MG63 (cell line): ENCODE measurements at regions not wholly inside any gene's neighbourhood (a gene's known extent, or its start where the extent isn't known, plus 50 kb on each side); places are given as distances from the start of the nearest gene placed in this dataset.
A peak's percentile ranks its signal among the peaks of the same experiment; 100 is the strongest.
"Not testable (repeated sequence)": the region's sequence is repeated elsewhere in the genome, so short reads cannot be mapped to it uniquely, and the experiment has no call there.

Source experiments
- DNase-seq: peaks from one replicate; pipeline ENCODE4 v3.0.0-alpha.2; 2020
- H3K27me3 ChIP-seq: fragments of 250-450 bp; sonication (Bioruptor Pico); 2 replicates; pipeline ENCODE4 v1.5.1; 2020; ENCODE audit warnings: mild to moderate bottlenecking, moderate library complexity
- H3K36me3 ChIP-seq: fragments of 250-450 bp; sonication (Bioruptor Pico); 2 replicates; pipeline ENCODE4 v1.5.1; 2020; ENCODE audit warnings: mild to moderate bottlenecking, moderate library complexity
- H3K4me3 ChIP-seq: fragments of 250-450 bp; sonication (Bioruptor Pico); 2 replicates; pipeline ENCODE4 v1.5.1; 2020; ENCODE audit warnings: mild to moderate bottlenecking, moderate library complexity
- H3K9me3 ChIP-seq: fragments of 250-450 bp; sonication (Bioruptor Pico); 2 replicates; pipeline ENCODE4 v1.5.1; 2020; ENCODE audit warnings: mild to moderate bottlenecking, moderate library complexity

GRCh38 chr12:111242184-111242583 is 126.7 kb downstream of the PHETA1 start:
- H3K4me3 ChIP-seq = no peak overlapping the region
- DNase-seq = no peak
- H3K27me3 ChIP-seq = no peaks in the 10 kb centered on the region; the same call in 1 of the 2 replicates
- H3K9me3 ChIP-seq = no peaks in the 10 kb centered on the region
- no peaks in the 10 kb centered on the region for H3K36me3 ChIP-seq

DNA sequence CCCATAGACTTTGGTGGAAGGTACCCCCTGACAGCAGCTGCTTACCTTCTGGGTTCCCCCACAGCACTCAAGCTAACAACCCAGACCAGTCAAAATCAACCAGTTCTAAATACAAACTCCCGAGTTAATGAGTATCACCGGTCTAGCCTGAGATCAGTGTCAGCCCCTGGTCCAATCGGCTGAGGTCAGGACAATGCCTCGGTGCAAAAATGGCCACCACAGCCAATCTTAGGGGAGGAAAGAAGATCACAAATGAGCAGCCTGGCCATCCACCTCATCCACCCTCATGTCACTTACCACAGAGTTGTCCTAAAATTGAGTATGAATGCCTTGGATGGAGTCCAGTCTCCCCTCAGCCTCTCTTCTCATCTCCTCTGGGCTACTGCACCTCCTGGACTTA is 128.5 kb downstream of the PHETA1 start:
- no peak for DNase-seq
- Histone ChIP-seq H3K27me3 (no peaks in the 10 kb centered on the region; the same call in 1 of the 2 replicates), H3K4me3 (no peak overlapping the region), H3K9me3 (no peaks in the 10 kb centered on the region), H3K36me3 (no peaks in the 10 kb centered on the region)

DNA sequence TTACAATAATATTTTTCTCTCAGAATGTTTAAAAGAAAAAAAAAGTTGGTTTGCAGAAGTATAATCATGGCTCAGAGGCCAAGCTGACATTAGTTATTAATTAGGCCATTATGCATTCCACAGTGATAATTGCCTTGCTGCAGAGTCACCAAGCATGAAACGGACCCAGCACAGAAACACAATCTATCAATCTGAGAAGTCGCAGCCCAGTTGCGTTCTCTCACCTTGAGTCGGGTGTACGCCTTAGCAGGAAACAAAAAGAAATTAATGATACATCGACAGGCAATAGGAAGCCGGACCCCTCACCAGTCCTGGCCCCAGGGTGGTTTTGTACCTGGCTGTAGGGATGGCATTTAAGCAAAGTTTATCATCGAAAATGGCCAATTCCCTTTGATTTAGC is 129.7 kb downstream of the PHETA1 start:
- DNase-seq = no peak
- no peaks in the 10 kb centered on the region; the same call in 1 of the 2 replicates for H3K27me3 ChIP-seq
- no peak overlapping the region for H3K4me3 ChIP-seq
- no peaks in the 10 kb centered on the region for H3K36me3 ChIP-seq
- no peaks in the 10 kb centered on the region for H3K9me3 ChIP-seq

GRCh38 chr12:111238075-111238734 is 130.7 kb downstream of the PHETA1 start:
- DNase-seq = no peak
- no peaks in the 10 kb centered on the region; the same call in 1 of the 2 replicates for H3K27me3 ChIP-seq
- H3K36me3 ChIP-seq = no peaks in the 10 kb centered on the region
- H3K4me3 ChIP-seq = no peak overlapping the region
- H3K9me3 ChIP-seq = no peaks in the 10 kb centered on the region

- not testable (repeated sequence) for DNase-seq, H3K4me3 ChIP-seq, H3K9me3 ChIP-seq, H3K27me3 ChIP-seq, H3K36me3 ChIP-seq
These were observed 134.4 kb downstream of the PHETA1 start for GRCh38 chr12:111234491-111234890.

- no peaks in the 10 kb centered on the region for H3K27me3 ChIP-seq
These were observed 135.1 kb downstream of the PHETA1 start for GRCh38 chr12:111233786-111234185.

GRCh38 chr12:111230649-111231048 is 138.2 kb downstream of the PHETA1 start:
- Histone ChIP-seq H3K4me3 (no peak overlapping the region), H3K9me3 (no peaks in the 10 kb centered on the region), H3K27me3 (no peaks in the 10 kb centered on the region), H3K36me3 (no peaks in the 10 kb centered on the region)
- no peak for DNase-seq

More at GRCh38 chr12:111233786-111234185, 135.1 kb downstream of the PHETA1 start:
- no peak overlapping the region for H3K4me3 ChIP-seq
- H3K9me3 ChIP-seq = no peaks in the 10 kb centered on the region
- DNase-seq = no peak
- no peaks in the 10 kb centered on the region for H3K36me3 ChIP-seq

DNA sequence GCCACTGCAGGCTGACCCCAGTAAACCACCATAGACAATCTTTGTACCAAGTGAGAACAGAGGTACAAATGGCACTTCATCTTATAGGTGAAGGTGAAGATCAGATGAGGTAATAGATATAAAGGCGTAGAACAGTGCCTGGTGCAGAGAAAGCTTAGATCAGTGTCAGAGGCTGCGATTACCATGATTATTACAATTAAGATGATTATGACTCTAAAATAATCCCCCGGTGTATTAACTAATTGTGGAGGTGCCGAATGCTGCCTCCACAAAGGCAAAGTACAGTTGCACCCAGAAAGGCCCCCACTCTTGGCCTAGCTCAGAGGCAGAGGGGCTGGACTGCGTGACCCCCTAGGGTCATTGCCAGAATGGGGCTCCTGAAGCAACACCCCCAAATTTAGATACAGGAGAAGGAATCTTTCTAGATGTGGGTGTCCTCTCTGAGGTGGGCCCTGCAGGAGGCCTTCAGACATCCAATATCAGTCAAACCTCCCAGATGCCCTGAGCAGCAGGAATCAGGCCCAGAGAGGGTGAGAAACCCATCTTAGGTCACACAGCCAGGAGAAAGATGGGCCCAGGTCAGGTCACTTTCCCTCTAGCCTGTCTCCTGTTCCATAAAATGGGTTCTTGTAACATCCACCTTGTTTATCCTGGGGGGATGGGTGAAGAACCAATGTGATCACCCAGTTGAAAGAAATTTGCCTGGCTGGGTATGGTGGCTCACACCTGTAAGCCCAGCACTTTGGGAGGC is 139.8 kb downstream of the PHETA1 start:
- DNase-seq = no peak
- H3K9me3 ChIP-seq = no peaks in the 10 kb centered on the region
- H3K36me3 ChIP-seq = no peaks in the 10 kb centered on the region
- no peak overlapping the region for H3K4me3 ChIP-seq
- no peaks in the 10 kb centered on the region for H3K27me3 ChIP-seq

DNA sequence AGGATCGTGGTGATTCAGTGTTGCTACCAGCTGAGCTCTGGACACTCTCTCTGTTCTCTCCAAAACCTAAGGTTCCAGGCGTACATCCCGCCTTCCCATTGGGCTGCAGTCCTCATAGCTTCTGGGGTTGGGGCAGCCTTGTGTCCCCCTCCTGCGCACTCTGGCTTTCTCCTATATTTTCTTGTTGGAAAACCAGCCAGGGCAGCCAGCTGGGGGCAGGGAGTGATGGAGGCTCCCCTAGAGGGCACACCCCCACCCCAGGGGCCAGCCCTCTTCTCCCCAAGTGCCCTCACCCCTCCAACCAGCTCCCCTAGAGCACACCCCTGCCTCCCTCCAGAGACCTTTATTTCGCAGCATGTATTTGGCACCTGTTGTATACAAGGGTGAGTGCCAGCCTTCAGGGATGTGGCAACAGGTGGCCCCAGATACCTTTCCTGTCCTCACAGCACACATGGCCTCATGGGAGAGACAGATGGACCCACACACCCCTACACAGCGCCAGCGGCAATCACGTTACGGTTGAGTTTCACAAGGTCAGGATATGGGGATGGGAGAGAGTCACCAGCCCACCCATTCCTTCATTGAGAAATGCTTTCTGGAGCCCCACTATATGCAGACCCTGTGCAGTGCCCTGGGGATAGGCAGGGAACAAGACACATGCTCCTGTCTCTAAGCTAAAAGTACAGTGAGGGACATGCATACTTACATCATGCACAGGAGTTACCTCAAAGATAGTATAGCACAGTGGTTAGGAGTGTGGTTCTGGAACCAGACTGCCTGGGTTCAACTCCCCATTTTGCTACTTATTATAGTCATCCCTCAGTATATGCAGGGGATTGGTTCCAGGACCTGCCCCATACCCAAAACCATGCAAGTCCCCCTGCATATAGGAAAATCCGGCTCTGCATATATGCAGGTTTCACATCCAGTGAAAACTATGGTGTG is 141.1 kb downstream of the PHETA1 start:
- H3K4me3 ChIP-seq = no peak overlapping the region
- DNase-seq = no peak
- no peaks in the 10 kb centered on the region for H3K9me3 ChIP-seq
- no peaks in the 10 kb centered on the region for H3K27me3 ChIP-seq
- H3K36me3 ChIP-seq = no peaks in the 10 kb centered on the region

- H3K4me3 ChIP-seq = no peak overlapping the region
- H3K36me3 ChIP-seq = no peaks in the 10 kb centered on the region
- H3K9me3 ChIP-seq = no peaks in the 10 kb centered on the region
- H3K27me3 ChIP-seq = no peaks in the 10 kb centered on the region
- DNase-seq = no peak
These were observed 142.2 kb downstream of the PHETA1 start for GRCh38 chr12:111226680-111227079.

GRCh38 chr12:111225307-111225706 is 143.6 kb downstream of the PHETA1 start:
- Histone ChIP-seq H3K9me3 (no peaks in the 10 kb centered on the region), H3K27me3 (no peaks in the 10 kb centered on the region), H3K36me3 (no peaks in the 10 kb centered on the region), H3K4me3 (no peak overlapping the region)
- DNase-seq = no peak

DNA sequence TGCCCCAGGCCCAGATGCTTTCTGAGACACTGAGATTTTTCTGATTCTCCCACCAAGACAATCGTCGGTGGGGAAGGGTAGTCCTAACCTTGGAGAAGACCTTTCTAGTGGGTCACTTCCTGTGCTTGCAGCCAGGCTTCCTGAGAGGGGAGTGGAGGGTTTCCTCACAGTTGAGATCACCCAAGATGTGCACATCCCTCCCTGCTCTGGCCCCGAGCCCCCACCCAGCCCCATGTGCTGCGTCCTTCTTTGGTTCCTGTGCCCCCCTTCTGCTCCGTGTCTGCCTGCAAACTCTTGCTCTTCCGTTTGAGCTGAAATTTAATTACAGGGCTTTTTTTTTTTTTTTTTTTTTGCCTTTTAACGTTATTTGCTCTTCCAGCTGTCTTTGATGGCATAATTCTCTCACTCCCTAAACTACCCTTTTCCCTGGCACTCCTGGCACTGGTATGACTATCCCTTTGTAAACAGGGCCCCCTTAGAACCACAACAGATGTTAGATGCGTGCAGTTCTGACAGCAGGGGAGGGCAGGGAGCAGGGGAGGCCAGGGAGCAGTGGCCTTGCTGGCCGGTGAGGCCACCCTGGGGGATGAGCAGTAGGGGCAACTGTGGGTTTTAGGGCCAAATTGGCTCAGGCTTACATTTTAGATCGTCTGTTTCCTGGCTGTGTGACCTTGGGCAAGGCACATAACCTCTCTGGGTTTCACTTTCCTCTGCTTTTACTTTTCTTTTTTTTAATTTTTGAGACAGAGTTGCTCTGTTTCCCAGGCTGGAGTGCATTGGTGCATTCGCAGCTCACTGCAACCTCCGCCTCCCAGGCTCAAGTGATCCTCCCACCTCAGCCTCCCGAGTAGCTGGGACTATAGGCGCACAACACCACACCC is 144.5 kb downstream of the PHETA1 start:
- Histone ChIP-seq H3K4me3 (no peak overlapping the region), H3K27me3 (no peaks in the 10 kb centered on the region)
- DNase-seq = peak; percentile 31

GRCh38 chr12:111222523-111222922 is 146.4 kb downstream of the PHETA1 start:
- Histone ChIP-seq H3K9me3 (no peaks in the 10 kb centered on the region), H3K27me3 (peaks cover 3% of the 10 kb centered on the region; the same call in 1 of the 2 replicates), H3K36me3 (no peaks in the 10 kb centered on the region), H3K4me3 (no peak overlapping the region)
- DNase-seq = no peak

More for the DNA sequence above, 144.5 kb downstream of the PHETA1 start:
- Histone ChIP-seq H3K36me3 (no peaks in the 10 kb centered on the region), H3K9me3 (no peaks in the 10 kb centered on the region)

GRCh38 chr12:111222027-111222414 is 146.9 kb downstream of the PHETA1 start:
- H3K27me3 ChIP-seq = peaks cover 5% of the 10 kb centered on the region; the same call in 1 of the 2 replicates
- no peak overlapping the region for H3K4me3 ChIP-seq
- DNase-seq = no peak
- H3K36me3 ChIP-seq = no peaks in the 10 kb centered on the region
- H3K9me3 ChIP-seq = no peaks in the 10 kb centered on the region

- no peaks in the 10 kb centered on the region for H3K36me3 ChIP-seq
- DNase-seq = peak; percentile 7
- peaks cover 5% of the 10 kb centered on the region; the same call in 1 of the 2 replicates for H3K27me3 ChIP-seq
- no peak overlapping the region for H3K4me3 ChIP-seq
- no peaks in the 10 kb centered on the region for H3K9me3 ChIP-seq
These were observed 147.6 kb downstream of the PHETA1 start for GRCh38 chr12:111221062-111222026.
